Ovary (tissue), 7 donors: ENCODE measurements at regions not wholly inside any gene's neighbourhood (a gene's known extent, or its start where the extent isn't known, plus 50 kb on each side); places are given as distances from the start of the nearest gene placed in this dataset.
"Not testable (repeated sequence)": the region's sequence is repeated elsewhere in the genome, so short reads cannot be mapped to it uniquely, and the experiment has no call there.

Source experiments
- DNase-seq, 5 donors: peaks; one replicate each; pipeline ENCODE4 v3.0.0-alpha.2; 2019 to 2020
- H3K27ac ChIP-seq, 2 donors: fragments of 200-600 bp; one replicate each; pipeline versions ENCODE4 v1.5.1 to v1.8.0; 2019 to 2022
- H3K27me3 ChIP-seq: fragments of 200-600 bp; one replicate; pipeline ENCODE4 v1.8.0; 2022
- H3K36me3 ChIP-seq: fragments of 200-600 bp; sonication (generic); one replicate; pipeline ENCODE4 v1.5.1; 2019
- H3K4me1 ChIP-seq: one replicate; pipeline ENCODE4 v1.8.1; 2013; ENCODE audit warnings: mild to moderate bottlenecking, moderate library complexity; ENCODE audit not compliant: insufficient read depth
- H3K4me3 ChIP-seq: fragments of 200-600 bp; sonication (generic); one replicate; pipeline ENCODE4 v1.5.1; 2017
- H3K9me3 ChIP-seq, 2 donors: fragments of 200-600 bp in 1 of 2; sonication (generic) in 1 of 2; one replicate each; pipeline versions ENCODE4 v1.5.1 to v1.8.1; 2013 to 2019; ENCODE audit warnings: mild to moderate bottlenecking in 1 of 2, moderate library complexity in 1 of 2
- CTCF ChIP-seq, 3 donors: fragments of 450-650 bp in 2 of 3; fragments of 200-600 bp in 1 of 3; IDR thresholded peaks; one replicate each; pipeline versions ENCODE4 v1.5.1 to v1.8.0; 2016 to 2022; ENCODE audit warnings: antibody characterized with exemption in 3 of 3, mild to moderate bottlenecking in 1 of 3
- EP300 ChIP-seq: sonication (generic); formaldehyde crosslinking; IDR thresholded peaks from one replicate; pipeline ENCODE4 v1.6.1; 2017; ENCODE audit warnings: antibody characterized with exemption
- POLR2A ChIP-seq: fragments of 450-650 bp; IDR thresholded peaks from one replicate; pipeline ENCODE4 v1.6.1; 2017; ENCODE audit warnings: antibody characterized with exemption, mild to moderate bottlenecking, moderate library complexity
- WGBS, 3 donors: extraction: QIAGEN DNeasy Blood & Tissue Kit in 1 of 3; methylation state at CpG; one replicate each; pipeline versions ENCODE4 v1.1.5 to v1.1.7; 2013 to 2017; 5-methylcytosine and 5-hydroxymethylcytosine counted together
- intact Hi-C, 4 donors: fragments of 100-400 bp; cut with DNase I; formaldehyde crosslinking; loops; one replicate each; pipeline versions ENCODE4 v1.11.0 to v1.15.1; 2022 to 2023
- donor health status: DM: no; HTN: no; CAD: no; lungs with moderate emphysema.
- donor health status: DM: no; HTN: no; CAD: no.
- donor health status: Bipolar disorder and iron deficiency.
- donor health status: DM: no; HTN: no; CAD: no.
- donor health status: DM: yes; HTN: yes; CAD: no.

DNA sequence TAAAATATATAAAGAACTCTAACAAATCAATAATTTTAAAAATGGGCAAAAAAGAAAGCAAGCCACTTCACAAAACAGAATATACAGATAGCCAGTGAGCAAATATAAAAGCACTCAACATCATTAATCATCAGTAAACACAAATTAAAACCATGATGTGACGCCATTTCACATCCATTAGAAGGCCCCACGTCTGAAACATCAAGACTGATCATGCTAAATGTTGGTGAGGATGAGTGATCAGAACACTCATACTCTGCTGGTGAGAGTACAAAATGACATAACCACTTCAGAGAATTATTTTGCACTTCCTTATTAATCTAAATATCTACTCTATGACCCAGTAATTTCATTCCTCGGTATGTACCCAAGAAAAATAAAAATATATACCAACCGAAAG, 512.2 kb upstream of the NR5A2 start:
- intact Hi-C loops, result no loop called here
- Histone ChIP-seq H3K27ac (no peak overlapping the region), H3K27me3 (no peaks in the 10 kb centered on the region), H3K4me1 (no peaks in the 10 kb centered on the region), H3K4me3 (no peak overlapping the region), H3K9me3 (no peaks in the 10 kb centered on the region), H3K36me3 (no peaks in the 10 kb centered on the region)
- DNase-seq, result no peak
- WGBS, 3 donors, result 56 to 87% (median 72%) methylated on average over 4 of the region's 4 CpGs
- TF ChIP-seq EP300 (no peak), POLR2A (no peak), CTCF (IDR thresholded peaks at IDR 0.05) (no peak)

DNA sequence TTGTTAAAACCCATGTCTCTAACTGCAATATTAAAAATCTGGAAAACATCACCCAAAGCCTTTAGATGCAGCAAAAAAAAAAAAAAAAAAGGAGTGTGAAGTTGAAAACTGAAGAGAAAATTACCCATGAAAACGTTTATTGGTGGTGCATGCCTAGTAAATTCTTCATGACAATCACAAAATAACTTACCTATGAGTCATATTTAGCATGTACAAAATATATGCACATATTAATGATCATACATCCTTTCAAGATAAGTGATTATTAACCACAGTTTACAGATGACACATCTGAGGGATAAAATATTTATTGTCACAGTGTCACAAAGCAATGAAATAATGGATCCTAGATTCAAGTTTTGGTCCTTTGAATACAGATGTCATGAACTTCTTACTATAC, 505.2 kb upstream of the NR5A2 start:
- no peaks in the 10 kb centered on the region for H3K36me3 ChIP-seq
- H3K9me3 ChIP-seq, result no peaks in the 10 kb centered on the region
- no peak overlapping the region for H3K4me3 ChIP-seq
- no peak for DNase-seq
- TF ChIP-seq POLR2A, result no peak
- 2 to 14% (median 8%) methylated on average over 1 of the region's 1 CpG for WGBS, 3 donors
- intact Hi-C loops, result no loop called here
- no peak overlapping the region for H3K27ac ChIP-seq
- H3K4me1 ChIP-seq, result no peaks in the 10 kb centered on the region
- no peaks in the 10 kb centered on the region for H3K27me3 ChIP-seq

GRCh38 chr1:199522936-199523335, 504.6 kb upstream of the NR5A2 start:
- H3K27me3 ChIP-seq, result no peaks in the 10 kb centered on the region
- WGBS, 3 donors, result 62 to 69% (median 65%) methylated on average over 2 of the region's 2 CpGs
- intact Hi-C loops, result no loop called here

DNA sequence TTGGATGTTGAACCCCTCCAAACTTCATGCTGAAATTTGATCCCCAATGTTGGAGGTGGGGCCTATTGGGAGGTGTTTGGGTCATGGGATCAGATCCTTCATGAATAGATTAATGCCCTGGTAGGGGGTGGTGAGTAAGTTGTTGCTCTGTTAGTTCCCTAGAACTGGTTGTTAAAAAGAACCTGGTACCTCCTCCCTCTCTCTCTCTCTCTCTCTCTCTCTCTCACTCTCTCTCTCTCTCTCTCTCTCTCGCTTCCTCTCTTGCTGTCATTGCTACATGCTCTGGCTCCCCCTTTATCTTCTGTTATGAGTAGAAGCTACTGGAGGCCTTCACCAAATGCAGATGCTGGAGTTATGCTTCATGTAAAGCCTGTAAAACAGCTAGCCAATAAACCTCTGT, 498.2 kb upstream of the NR5A2 start:
- H3K27ac ChIP-seq, result no peak overlapping the region
- H3K27me3 ChIP-seq, result no peaks in the 10 kb centered on the region
- intact Hi-C loops, result no loop called here
- TF ChIP-seq CTCF (IDR thresholded peaks at IDR 0.05) (no peak), POLR2A (no peak), EP300 (no peak)
- 31 to 75% (median 37%) methylated on average over 1 of the region's 1 CpG for WGBS, 3 donors
- no peaks in the 10 kb centered on the region for H3K9me3 ChIP-seq
- DNase-seq, result no peak
- no peak overlapping the region for H3K4me3 ChIP-seq
- H3K36me3 ChIP-seq, result no peaks in the 10 kb centered on the region
- H3K4me1 ChIP-seq, result no peaks in the 10 kb centered on the region

More at GRCh38 chr1:199522936-199523335, 504.6 kb upstream of the NR5A2 start:
- Histone ChIP-seq H3K9me3 (no peaks in the 10 kb centered on the region), H3K27ac (no peak overlapping the region), H3K36me3 (no peaks in the 10 kb centered on the region), H3K4me1 (no peaks in the 10 kb centered on the region), H3K4me3 (no peak overlapping the region)
- TF ChIP-seq EP300 (no peak), CTCF (IDR thresholded peaks at IDR 0.05) (no peak), POLR2A (no peak)
- DNase-seq, result no peak

DNA sequence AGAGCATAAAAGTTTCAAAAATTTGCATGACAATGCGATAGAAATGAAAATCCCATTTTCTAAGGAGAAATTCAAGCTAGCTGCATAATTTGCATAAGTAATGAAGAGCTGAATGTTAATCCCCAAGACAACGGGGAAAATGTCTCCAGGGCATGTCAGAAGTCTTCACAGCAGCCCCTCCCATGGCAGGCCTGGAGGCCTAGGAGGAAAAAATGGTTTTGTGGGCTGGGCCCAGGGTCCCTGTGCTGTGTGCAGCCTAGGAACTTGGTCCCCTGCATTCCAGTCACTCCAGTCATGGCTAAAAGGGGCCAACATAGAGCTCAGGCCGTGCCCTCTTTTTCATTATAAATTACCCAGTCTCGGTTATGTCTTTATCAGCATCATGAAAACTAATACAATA, 494.1 kb upstream of the NR5A2 start:
- H3K4me1 ChIP-seq, H3K27me3 ChIP-seq, DNase-seq, H3K4me3 ChIP-seq, H3K27ac ChIP-seq, H3K36me3 ChIP-seq, H3K9me3 ChIP-seq, intact Hi-C loops: not testable (repeated sequence)
- WGBS, 3 donors, result 63 to 83% (median 68%) methylated on average over 4 of the region's 4 CpGs

- no peak for TF ChIP-seq CTCF (IDR thresholded peaks at IDR 0.05)
- Histone ChIP-seq H3K4me3 (no peak overlapping the region), H3K27me3 (no peaks in the 10 kb centered on the region), H3K27ac (no peak overlapping the region), H3K4me1 (no peaks in the 10 kb centered on the region), H3K9me3 (no peaks in the 10 kb centered on the region), H3K36me3 (no peaks in the 10 kb centered on the region)
- intact Hi-C loops, result no loop called here
- 47 to 57% (median 57%) methylated on average over 1 of the region's 1 CpG for WGBS, 3 donors
- DNase-seq, result no peak
Observed at GRCh38 chr1:199545780-199546179, 481.7 kb upstream of the NR5A2 start.
